HepG2 (cell line): ENCODE measurements at regions not wholly inside any gene's neighbourhood (a gene's known extent, or its start where the extent isn't known, plus 50 kb on each side); places are given as distances from the start of the nearest gene placed in this dataset.

Source experiments
- ARNT ChIP-seq: fragments of 450-650 bp; IDR thresholded peaks from 2 replicates; pipeline ENCODE4 v1.6.1; 2017
- MAZ ChIP-seq, 2 experiments: sonication (generic) in 1 of 2; formaldehyde crosslinking in 1 of 2; IDR thresholded peaks; 2 replicates each; pipeline versions ENCODE4 v1.5.0 to v1.6.1; 2012 to 2020; ENCODE audit warnings: low read depth in 2 of 2, mild to moderate bottlenecking in 2 of 2, borderline replicate concordance in 1 of 2, improper control_type of control experiment in 1 of 2, low read length in 1 of 2, missing genetic modification reagents in 1 of 2, moderate library complexity in 1 of 2
- MYC ChIP-seq: sonication (generic); formaldehyde crosslinking; IDR thresholded peaks from 2 replicates; pipeline ENCODE4 v1.9.0; 2021; ENCODE audit warnings: missing genetic modification reagents, borderline replicate concordance
- ZFX ChIP-seq: sonication (generic); formaldehyde crosslinking; IDR thresholded peaks from 2 replicates; pipeline ENCODE4 v1.4.0; 2020; ENCODE audit warnings: mild to moderate bottlenecking, low read depth, missing genetic modification reagents, moderate library complexity

- TF ChIP-seq MAZ (IDR thresholded peaks at IDR 0.05; ENCODE audit: borderline replicate concordance, low read depth, low read length) (no peak), MAZ (CRISPR knock-in tag; IDR thresholded peaks at IDR 0.05; ENCODE audit: low read depth) (no peak), ARNT (no peak), ZFX (CRISPR knock-in tag) (no peak), MYC (CRISPR knock-in tag) (no peak)
These were observed 103.2 kb downstream of the TBX5 start for GRCh38 chr12:114302606-114303315.
